GM23248 (cell line): ENCODE measurements at regions not wholly inside any gene's neighbourhood (a gene's known extent, or its start where the extent isn't known, plus 50 kb on each side); places are given as distances from the start of the nearest gene placed in this dataset.

Source experiments
- EZH2 ChIP-seq: fragments of 200-600 bp; sonication (generic); IDR thresholded peaks from 2 replicates; pipeline ENCODE4 v1.6.1; 2018; ENCODE audit warnings: antibody characterized with exemption, mild to moderate bottlenecking; ENCODE audit not compliant: insufficient read depth, poor library complexity, severe bottlenecking
- EZH2phosphoT487 ChIP-seq: fragments of 200-600 bp; sonication (generic); IDR thresholded peaks from 2 replicates; pipeline ENCODE4 v1.6.1; 2018; ENCODE audit warnings: antibody characterized with exemption, moderate library complexity, mild to moderate bottlenecking, low read depth; ENCODE audit not compliant: insufficient read depth

GRCh38 chr1:87972811-87973210 lies 644.1 kb downstream of the LMO4 start:
- TF ChIP-seq EZH2 = no peak
- no peak for TF ChIP-seq EZH2phosphoT487
